GM19463 (cell line): ENCODE measurements at regions not wholly inside any gene's neighbourhood (a gene's known extent, or its start where the extent isn't known, plus 50 kb on each side); places are given as distances from the start of the nearest gene placed in this dataset.

Experiments
- ATAC-seq: cut with Tn5 transposase; IDR thresholded peaks from one replicate; pipeline ENCODE4 v1.9.1; 2021; ENCODE audit warnings: mild to moderate bottlenecking, moderate library complexity; ENCODE audit not compliant: unreplicated experiment

- ATAC-seq = no peak
Observed at GRCh38 chr9:12612211-12612770, 80.9 kb upstream of the TYRP1 start.

GRCh38 chr9:12613071-12613470, 80.1 kb upstream of the TYRP1 start:
- ATAC-seq = no peak

- no peak for ATAC-seq
Observed at GRCh38 chr9:12614488-12614887, 78.7 kb upstream of the TYRP1 start.

- no peak for ATAC-seq
Observed at GRCh38 chr9:12618956-12619355, 74.2 kb upstream of the TYRP1 start.

- no peak for ATAC-seq
Observed at GRCh38 chr9:12625844-12626243, 67.3 kb upstream of the TYRP1 start.

GRCh38 chr9:12627096-12627495, 66.1 kb upstream of the TYRP1 start:
- no peak for ATAC-seq

- ATAC-seq = no peak
Observed at GRCh38 chr9:12628546-12628945, 64.6 kb upstream of the TYRP1 start.

- ATAC-seq = no peak
Observed at GRCh38 chr9:12629067-12629466, 64.1 kb upstream of the TYRP1 start.

GRCh38 chr9:12631866-12632265, 61.3 kb upstream of the TYRP1 start:
- ATAC-seq = no peak

GRCh38 chr9:12633016-12633765, 60.0 kb upstream of the TYRP1 start:
- ATAC-seq = no peak

- ATAC-seq = no peak
Observed at GRCh38 chr9:12640016-12640587, 53.1 kb upstream of the TYRP1 start.

GRCh38 chr9:12640866-12641636, 52.1 kb upstream of the TYRP1 start:
- ATAC-seq = no peak
